B cell (primary cell): ENCODE measurements at regions not wholly inside any gene's neighbourhood (a gene's known extent, or its start where the extent isn't known, plus 50 kb on each side); places are given as distances from the start of the nearest gene placed in this dataset.

Experiments
- EZH2 ChIP-seq: IDR thresholded peaks from 2 replicates; pipeline ENCODE4 v1.6.1; 2012; ENCODE audit warnings: borderline replicate concordance, low read depth, mild to moderate bottlenecking, moderate library complexity, low read length; ENCODE audit not compliant: insufficient read depth, poor library complexity, severe bottlenecking
- TF ChIP-seq, protein P1 (sequence below): fragments of 200-600 bp; IDR thresholded peaks from one replicate; pipeline ENCODE4 v1.8.0; 2022; ENCODE audit warnings: antibody characterized with exemption, mild to moderate bottlenecking

DNA sequence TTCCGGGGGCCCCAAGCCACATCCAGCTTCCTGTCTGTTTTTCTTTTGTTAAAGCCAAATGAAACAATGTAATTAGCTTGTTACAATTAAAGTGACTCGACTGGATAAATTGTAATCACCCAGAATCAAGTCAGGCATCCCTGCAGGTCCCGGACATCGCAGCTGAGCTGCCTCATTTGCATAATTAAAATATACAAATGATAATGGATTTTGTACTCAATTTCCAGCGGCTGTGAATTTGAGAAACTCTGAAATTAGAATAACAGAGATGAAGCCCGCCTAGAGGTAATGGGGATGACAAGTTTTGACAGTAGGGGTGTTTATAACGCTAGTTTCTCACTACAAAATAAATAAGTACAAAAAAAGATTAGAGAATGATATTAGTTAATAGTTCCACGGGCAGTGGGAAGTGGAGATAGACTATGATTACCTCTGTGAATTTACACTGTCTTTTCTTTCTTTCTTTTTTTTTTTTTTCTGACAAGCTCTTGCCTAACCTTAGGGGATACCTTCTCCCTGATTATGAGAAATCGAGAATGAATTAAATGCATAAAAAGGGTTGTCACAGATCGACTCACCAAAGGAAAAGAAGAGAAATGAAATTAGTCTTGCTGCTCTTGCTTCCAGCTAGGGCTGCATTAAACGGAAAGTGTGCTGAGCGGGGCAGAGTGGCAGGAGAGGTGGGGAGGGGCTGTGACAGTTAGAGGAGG, 82.6 kb upstream of the SKOR2 start:
- TF ChIP-seq EZH2: no peak
- TF ChIP-seq, protein P1, sequence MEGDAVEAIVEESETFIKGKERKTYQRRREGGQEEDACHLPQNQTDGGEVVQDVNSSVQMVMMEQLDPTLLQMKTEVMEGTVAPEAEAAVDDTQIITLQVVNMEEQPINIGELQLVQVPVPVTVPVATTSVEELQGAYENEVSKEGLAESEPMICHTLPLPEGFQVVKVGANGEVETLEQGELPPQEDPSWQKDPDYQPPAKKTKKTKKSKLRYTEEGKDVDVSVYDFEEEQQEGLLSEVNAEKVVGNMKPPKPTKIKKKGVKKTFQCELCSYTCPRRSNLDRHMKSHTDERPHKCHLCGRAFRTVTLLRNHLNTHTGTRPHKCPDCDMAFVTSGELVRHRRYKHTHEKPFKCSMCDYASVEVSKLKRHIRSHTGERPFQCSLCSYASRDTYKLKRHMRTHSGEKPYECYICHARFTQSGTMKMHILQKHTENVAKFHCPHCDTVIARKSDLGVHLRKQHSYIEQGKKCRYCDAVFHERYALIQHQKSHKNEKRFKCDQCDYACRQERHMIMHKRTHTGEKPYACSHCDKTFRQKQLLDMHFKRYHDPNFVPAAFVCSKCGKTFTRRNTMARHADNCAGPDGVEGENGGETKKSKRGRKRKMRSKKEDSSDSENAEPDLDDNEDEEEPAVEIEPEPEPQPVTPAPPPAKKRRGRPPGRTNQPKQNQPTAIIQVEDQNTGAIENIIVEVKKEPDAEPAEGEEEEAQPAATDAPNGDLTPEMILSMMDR: no peak
